ENCODE measurements at regions not wholly inside any gene's neighbourhood (a gene's known extent, or its start where the extent isn't known, plus 50 kb on each side); places are given as distances from the start of the nearest gene placed in this dataset.

DNA sequence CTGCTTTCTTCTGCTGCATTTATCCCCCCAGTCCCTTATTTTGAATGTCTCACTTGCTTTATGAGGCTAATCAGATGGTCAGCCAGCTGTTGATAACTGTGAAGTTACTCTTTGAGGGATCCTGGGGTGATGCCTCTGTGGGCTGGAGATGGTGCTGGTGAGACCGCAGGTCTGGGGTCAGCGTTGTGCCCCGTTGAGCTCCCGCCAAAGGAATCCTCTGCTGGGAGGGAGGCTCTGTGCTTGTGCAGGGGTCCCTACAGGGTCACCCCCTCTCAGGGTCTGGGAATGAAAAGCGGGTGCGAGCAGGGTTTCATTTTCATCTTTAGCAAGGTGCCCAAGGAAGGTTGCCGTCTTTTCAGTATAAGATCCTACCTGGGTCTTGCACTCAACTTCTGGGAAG, 161.2 kb upstream of the RTL1 start:
- FAIRE-seq = no peak
- BruUV-seq (replicated peaks) = no TSS peak
- Histone ChIP-seq H3K9me3 (replicated peaks; ENCODE audit: control insufficient read depth, insufficient read depth, low read length) (no peaks in the 10 kb centered on the region), H3K9ac (replicated peaks; ENCODE audit: extremely low read depth, insufficient read depth, low read length) (no peak overlapping the region), H3K27ac (ENCODE audit: insufficient read depth, low read depth, low read length) (no peak overlapping the region), H3K9me1 (replicated peaks; ENCODE audit: control insufficient read depth, extremely low read depth, insufficient read depth, low read length) (no peaks in the 10 kb centered on the region), H4K20me1 (replicated peaks; ENCODE audit: control insufficient read depth, extremely low read depth, insufficient read depth, low read length) (no peaks in the 10 kb centered on the region), H3K4me3 (replicated peaks in 1 of 3; ENCODE audit: insufficient read depth in 1 of 3, low read depth in 1 of 3, low read length in 3 of 3) (no peak overlapping the region), H3K4me2 (ENCODE audit: insufficient read depth, low read length) (no peak overlapping the region), H3K4me1 (ENCODE audit: control insufficient read depth, extremely low read depth, insufficient read depth, low read length) (peaks cover 47% of the 10 kb centered on the region), H3K27me3 (ENCODE audit: control insufficient read depth in 2 of 2, insufficient read depth in 2 of 2, low read length in 2 of 2) (no peaks in the 10 kb centered on the region), H3K79me2 (ENCODE audit: control insufficient read depth, insufficient read depth, low read length) (no peaks in the 10 kb centered on the region), H3K36me3 (ENCODE audit: control insufficient read depth in 2 of 2, extremely low read depth in 1 of 2, insufficient read depth in 2 of 2, low read length in 2 of 2) (peaks cover 0 to 14% of the 10 kb centered on the region in 2 experiments), H2AFZ (ENCODE audit: low read depth, low read length) (no peak overlapping the region)
- no peak for DNase-seq (ENCODE audit: low read depth, low spot score)
- intact Hi-C loops (cut with micrococcal nuclease) (loop anchor here (10.0 kb wide), 1 partner anchor 680 kb away; no protein-coding TSS in a partner anchor), dilution Hi-C loops (cut with MboI; ENCODE audit: extremely low pct_ligation_motif_present, low sequenced_read_pairs) (no loop called here)
- no peak for TF ChIP-seq MYC (IDR thresholded peaks at IDR 0.05; ENCODE audit: low read depth, low read length)
- TF ChIP-seq EZH2 (IDR thresholded peaks at IDR 0.05; ENCODE audit: borderline replicate concordance, low read depth, low read length, severe bottlenecking) = no peak
- no peak for TF ChIP-seq JUN (IDR thresholded peaks at IDR 0.05; ENCODE audit: borderline replicate concordance, insufficient read depth, insufficient read length, low read depth)
- TF ChIP-seq, protein P1, sequence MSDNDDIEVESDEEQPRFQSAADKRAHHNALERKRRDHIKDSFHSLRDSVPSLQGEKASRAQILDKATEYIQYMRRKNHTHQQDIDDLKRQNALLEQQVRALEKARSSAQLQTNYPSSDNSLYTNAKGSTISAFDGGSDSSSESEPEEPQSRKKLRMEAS (IDR thresholded peaks at IDR 0.05; ENCODE audit: insufficient read depth, insufficient read length) = no peak
- TF ChIP-seq FOS (IDR thresholded peaks at IDR 0.05; ENCODE audit: borderline replicate concordance, insufficient read depth, low read length) = no peak
- TF ChIP-seq GATA2 (IDR thresholded peaks at IDR 0.05; ENCODE audit: insufficient read depth, insufficient read length, low read depth, low read length) = no peak
- TF ChIP-seq, protein P2, sequence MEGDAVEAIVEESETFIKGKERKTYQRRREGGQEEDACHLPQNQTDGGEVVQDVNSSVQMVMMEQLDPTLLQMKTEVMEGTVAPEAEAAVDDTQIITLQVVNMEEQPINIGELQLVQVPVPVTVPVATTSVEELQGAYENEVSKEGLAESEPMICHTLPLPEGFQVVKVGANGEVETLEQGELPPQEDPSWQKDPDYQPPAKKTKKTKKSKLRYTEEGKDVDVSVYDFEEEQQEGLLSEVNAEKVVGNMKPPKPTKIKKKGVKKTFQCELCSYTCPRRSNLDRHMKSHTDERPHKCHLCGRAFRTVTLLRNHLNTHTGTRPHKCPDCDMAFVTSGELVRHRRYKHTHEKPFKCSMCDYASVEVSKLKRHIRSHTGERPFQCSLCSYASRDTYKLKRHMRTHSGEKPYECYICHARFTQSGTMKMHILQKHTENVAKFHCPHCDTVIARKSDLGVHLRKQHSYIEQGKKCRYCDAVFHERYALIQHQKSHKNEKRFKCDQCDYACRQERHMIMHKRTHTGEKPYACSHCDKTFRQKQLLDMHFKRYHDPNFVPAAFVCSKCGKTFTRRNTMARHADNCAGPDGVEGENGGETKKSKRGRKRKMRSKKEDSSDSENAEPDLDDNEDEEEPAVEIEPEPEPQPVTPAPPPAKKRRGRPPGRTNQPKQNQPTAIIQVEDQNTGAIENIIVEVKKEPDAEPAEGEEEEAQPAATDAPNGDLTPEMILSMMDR (IDR thresholded peaks at IDR 0.05; ENCODE audit: extremely low read depth in 1 of 2, insufficient read depth in 1 of 2, low read depth in 1 of 2, low read length in 2 of 2) = no peak
- no peak for TF ChIP-seq POLR2A (IDR thresholded peaks at IDR 0.05; ENCODE audit: low read depth, low read length)
- no peak for TF ChIP-seq POLR2AphosphoS5 (IDR thresholded peaks at IDR 0.05; ENCODE audit: insufficient read depth, low read depth, low read length)
- ChIA-PET CTCF (no interaction called here), POLR2A (no interaction called here)

Measured in endothelial cell of umbilical vein (primary cell).